DOHH2 (cell line): ENCODE measurements at regions not wholly inside any gene's neighbourhood (a gene's known extent, or its start where the extent isn't known, plus 50 kb on each side); places are given as distances from the start of the nearest gene placed in this dataset.

ENCODE experiments used
- H3F3A ChIP-seq: fragments of 200-600 bp; sonication (generic), shearing (Covaris generic); 2 replicates; pipeline ENCODE4 v1.6.0; 2016; ENCODE audit warnings: antibody characterized with exemption, mild to moderate bottlenecking; ENCODE audit not compliant: control insufficient read depth, insufficient read depth
- H3K27ac ChIP-seq: fragments of 200-600 bp; sonication (generic); 2 replicates; pipeline ENCODE4 v1.5.1; 2014; ENCODE audit warnings: low read depth, mild to moderate bottlenecking, low read length, moderate library complexity
- H3K27me3 ChIP-seq: fragments of 200-600 bp; sonication (generic); 2 replicates; pipeline ENCODE4 v1.6.1; 2014; ENCODE audit warnings: mild to moderate bottlenecking, low read length, mixed read lengths; ENCODE audit not compliant: control insufficient read depth
- H3K36me3 ChIP-seq: fragments of 200-600 bp; sonication (generic); 2 replicates; pipeline ENCODE4 v1.6.1; 2014; ENCODE audit warnings: mild to moderate bottlenecking, low read length, moderate library complexity, mixed read lengths; ENCODE audit not compliant: control insufficient read depth
- H3K4me1 ChIP-seq: fragments of 200-600 bp; sonication (generic); 2 replicates; pipeline ENCODE4 v1.6.1; 2014; ENCODE audit warnings: mild to moderate bottlenecking, low read length, mixed read lengths; ENCODE audit not compliant: control insufficient read depth
- H3K4me2 ChIP-seq: fragments of 200-600 bp; sonication (generic); 2 replicates; pipeline ENCODE4 v1.6.0; 2014; ENCODE audit warnings: mild to moderate bottlenecking, low read length, moderate library complexity
- H3K4me3 ChIP-seq: fragments of 200-600 bp; sonication (generic); 2 replicates; pipeline ENCODE4 v1.5.1; 2014; ENCODE audit warnings: mild to moderate bottlenecking, low read length, mixed read lengths
- H3K79me2 ChIP-seq: fragments of 200-600 bp; sonication (generic); 2 replicates; pipeline ENCODE4 v1.6.1; 2014; ENCODE audit warnings: mild to moderate bottlenecking, low read length, mixed read lengths; ENCODE audit not compliant: control insufficient read depth
- H3K9me2 ChIP-seq: fragments of 200-600 bp; sonication (generic); replicated peaks from 2 replicates; pipeline ENCODE4 v1.6.1; 2014; ENCODE audit warnings: mild to moderate bottlenecking, low read length, mixed read lengths; ENCODE audit not compliant: control insufficient read depth
- H3K9me3 ChIP-seq: fragments of 200-600 bp; sonication (generic); 2 replicates; pipeline ENCODE4 v1.6.1; 2014; ENCODE audit warnings: antibody characterized with exemption, low read length, mixed read lengths; ENCODE audit not compliant: control insufficient read depth, insufficient read depth
- H4K20me1 ChIP-seq: fragments of 200-600 bp; sonication (generic); 2 replicates; pipeline ENCODE4 v1.6.0; 2014; ENCODE audit warnings: low read depth, mild to moderate bottlenecking, antibody characterized with exemption, low read length, moderate library complexity; ENCODE audit not compliant: control insufficient read depth, insufficient read depth
- CTCF ChIP-seq: fragments of 200-600 bp; sonication (generic); IDR thresholded peaks from one replicate; pipeline ENCODE4 v1.5.1; 2014; ENCODE audit warnings: antibody characterized with exemption, mild to moderate bottlenecking, low read depth, low read length; ENCODE audit not compliant: poor library complexity, severe bottlenecking
- EZH2phosphoT487 ChIP-seq: fragments of 200-600 bp; sonication (generic); IDR thresholded peaks from 2 replicates; pipeline ENCODE4 v1.6.1; 2017; ENCODE audit warnings: borderline replicate concordance, mild to moderate bottlenecking, antibody characterized with exemption, low read length, moderate library complexity, mixed read lengths

GRCh38 chr15:94098921-94099573 is 132.3 kb upstream of the MCTP2 start:
- Histone ChIP-seq H3K27me3 (no peaks in the 10 kb centered on the region), H3K9me2 (no peaks in the 10 kb centered on the region), H3K27ac (no peak overlapping the region), H3K36me3 (no peaks in the 10 kb centered on the region), H3K4me2 (no peak overlapping the region), H3K9me3 (no peaks in the 10 kb centered on the region), H3K4me1 (no peaks in the 10 kb centered on the region), H3K4me3 (no peak overlapping the region), H3F3A (no peaks in the 10 kb centered on the region), H3K79me2 (no peaks in the 10 kb centered on the region), H4K20me1 (no peaks in the 10 kb centered on the region)
- TF ChIP-seq CTCF (no peak), EZH2phosphoT487 (no peak)

GRCh38 chr15:94097552-94097951 is 133.8 kb upstream of the MCTP2 start:
- Histone ChIP-seq H3K36me3 (no peaks in the 10 kb centered on the region), H3K27me3 (no peaks in the 10 kb centered on the region), H3K4me3 (no peak overlapping the region), H3K9me3 (no peaks in the 10 kb centered on the region), H4K20me1 (no peaks in the 10 kb centered on the region), H3K27ac (no peak overlapping the region), H3K4me1 (no peaks in the 10 kb centered on the region), H3K4me2 (no peak overlapping the region), H3K79me2 (no peaks in the 10 kb centered on the region), H3F3A (no peaks in the 10 kb centered on the region), H3K9me2 (no peaks in the 10 kb centered on the region)
- TF ChIP-seq CTCF (no peak), EZH2phosphoT487 (no peak)

- H3K79me2 ChIP-seq = no peaks in the 10 kb centered on the region
- H3K36me3 ChIP-seq = no peaks in the 10 kb centered on the region
- H3K4me2 ChIP-seq = no peak overlapping the region
- TF ChIP-seq EZH2phosphoT487 (no peak), CTCF (no peak)
- H4K20me1 ChIP-seq = no peaks in the 10 kb centered on the region
- H3F3A ChIP-seq = no peaks in the 10 kb centered on the region
- no peaks in the 10 kb centered on the region for H3K9me3 ChIP-seq
- no peaks in the 10 kb centered on the region for H3K4me1 ChIP-seq
- no peak overlapping the region for H3K27ac ChIP-seq
- H3K27me3 ChIP-seq = peaks cover 4% of the 10 kb centered on the region; the same call in 1 of the 2 replicates
- H3K9me2 ChIP-seq = no peaks in the 10 kb centered on the region
- H3K4me3 ChIP-seq = no peak overlapping the region
Observed at GRCh38 chr15:94094310-94094709, 137.1 kb upstream of the MCTP2 start.
